PC-9 (cell line): ENCODE measurements at regions not wholly inside any gene's neighbourhood (a gene's known extent, or its start where the extent isn't known, plus 50 kb on each side); places are given as distances from the start of the nearest gene placed in this dataset.

ENCODE experiments used
- EZH2 ChIP-seq: fragments of 200-600 bp; sonication (generic); IDR thresholded peaks from 2 replicates; pipeline ENCODE4 v1.8.0; 2017; ENCODE audit warnings: antibody characterized with exemption, low read depth
- TF ChIP-seq, protein P1 (sequence below): fragments of 200-600 bp; sonication (generic); conservative IDR thresholded peaks from 2 replicates; pipeline ENCODE4 v1.6.1; 2017; ENCODE audit warnings: mixed run types, antibody characterized with exemption, mild to moderate bottlenecking, moderate library complexity

DNA sequence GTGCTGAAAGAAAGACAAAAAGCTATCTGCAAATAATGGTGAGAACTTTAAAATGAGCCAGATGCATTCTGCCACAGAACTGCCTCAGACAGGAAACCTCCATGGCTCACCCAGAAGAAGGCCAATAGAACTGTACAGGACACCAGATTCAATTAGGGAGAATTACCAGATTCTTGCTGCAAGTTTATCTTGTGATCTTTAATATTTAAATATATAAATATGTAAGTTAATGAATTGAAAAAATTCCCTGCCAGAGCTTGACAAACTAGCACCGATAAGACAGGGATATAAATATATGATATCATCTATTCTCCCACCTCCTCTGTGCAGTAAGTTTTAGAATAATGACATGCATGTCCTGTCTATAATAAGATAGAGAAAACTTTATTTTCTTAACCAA lies 252.8 kb downstream of the PLK2 start:
- no peak for TF ChIP-seq EZH2
- TF ChIP-seq, protein P1, sequence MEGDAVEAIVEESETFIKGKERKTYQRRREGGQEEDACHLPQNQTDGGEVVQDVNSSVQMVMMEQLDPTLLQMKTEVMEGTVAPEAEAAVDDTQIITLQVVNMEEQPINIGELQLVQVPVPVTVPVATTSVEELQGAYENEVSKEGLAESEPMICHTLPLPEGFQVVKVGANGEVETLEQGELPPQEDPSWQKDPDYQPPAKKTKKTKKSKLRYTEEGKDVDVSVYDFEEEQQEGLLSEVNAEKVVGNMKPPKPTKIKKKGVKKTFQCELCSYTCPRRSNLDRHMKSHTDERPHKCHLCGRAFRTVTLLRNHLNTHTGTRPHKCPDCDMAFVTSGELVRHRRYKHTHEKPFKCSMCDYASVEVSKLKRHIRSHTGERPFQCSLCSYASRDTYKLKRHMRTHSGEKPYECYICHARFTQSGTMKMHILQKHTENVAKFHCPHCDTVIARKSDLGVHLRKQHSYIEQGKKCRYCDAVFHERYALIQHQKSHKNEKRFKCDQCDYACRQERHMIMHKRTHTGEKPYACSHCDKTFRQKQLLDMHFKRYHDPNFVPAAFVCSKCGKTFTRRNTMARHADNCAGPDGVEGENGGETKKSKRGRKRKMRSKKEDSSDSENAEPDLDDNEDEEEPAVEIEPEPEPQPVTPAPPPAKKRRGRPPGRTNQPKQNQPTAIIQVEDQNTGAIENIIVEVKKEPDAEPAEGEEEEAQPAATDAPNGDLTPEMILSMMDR: no peak
